ENCODE measurements at regions not wholly inside any gene's neighbourhood (a gene's known extent, or its start where the extent isn't known, plus 50 kb on each side); places are given as distances from the start of the nearest gene placed in this dataset.

DNA sequence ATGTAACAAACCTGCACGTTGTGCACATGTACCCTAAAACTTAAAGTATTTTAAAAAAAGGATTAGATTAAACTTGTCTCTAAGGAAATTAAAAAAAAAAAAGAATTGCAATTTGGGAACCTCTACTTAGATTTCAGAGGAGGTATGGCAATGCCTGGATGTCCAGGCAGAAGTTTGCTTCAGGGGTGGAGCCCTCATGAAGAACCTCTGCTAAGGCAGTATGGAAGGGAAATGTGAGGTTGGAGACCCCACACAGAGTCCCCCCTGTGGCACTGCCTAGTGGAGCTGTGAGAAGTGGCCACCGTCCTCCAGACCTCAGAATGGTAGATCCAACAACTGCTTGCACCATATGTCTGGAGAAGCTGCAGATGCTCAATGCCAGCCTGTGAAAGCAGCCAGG lies 279.6 kb upstream of the CCDC196 start:
- H2AK5ac ChIP-seq (ENCODE audit: low read depth, low read length) = no peak overlapping the region
- DNase-seq (no peak), ATAC-seq (ENCODE audit: low read depth) (no peak)
- dilution Hi-C loops (cut with HindIII; ENCODE audit: low sequenced_read_pairs, unreplicated experiment) (no loop called here), intact Hi-C loops (cut with micrococcal nuclease) (no loop called here), in situ Hi-C loops (cut with MboI; ENCODE audit: low sequenced_read_pairs) (no loop called here)
- no peak overlapping the region for H3K56ac ChIP-seq (ENCODE audit: extremely low read depth, insufficient read depth, low read length)
- H4K91ac ChIP-seq (ENCODE audit: insufficient read depth, low read depth, low read length) = no peak overlapping the region
- H4K8ac ChIP-seq (ENCODE audit: low read depth in 2 of 2, low read length in 2 of 2) = no peak overlapping the region
- H2BK20ac ChIP-seq (ENCODE audit: low read depth, low read length) = no peak overlapping the region
- no peak overlapping the region for H3K18ac ChIP-seq (ENCODE audit: low read depth, low read length)
- H3K4me1 ChIP-seq (ENCODE audit: control insufficient read depth, insufficient read depth, low read length) = no peaks in the 10 kb centered on the region
- no peak overlapping the region for H3K9ac ChIP-seq (ENCODE audit: low read depth, low read length)
- H3K36me3 ChIP-seq (ENCODE audit: control insufficient read depth, insufficient read depth, low read length) = no peaks in the 10 kb centered on the region
- no peak overlapping the region for H3K4ac ChIP-seq (ENCODE audit: low read depth, low read length)
- H2BK5ac ChIP-seq (ENCODE audit: low read depth, low read length, poor library complexity, severe bottlenecking) = no peak overlapping the region
- TF ChIP-seq NFE2L2 (IDR thresholded peaks at IDR 0.05; ENCODE audit: low read depth, low read length) (no peak), CEBPB (IDR thresholded peaks at IDR 0.05; ENCODE audit: low read depth, low read length) (no peak), RAD21 (IDR thresholded peaks at IDR 0.05; ENCODE audit: low read length) (no peak), BHLHE40 (IDR thresholded peaks at IDR 0.05; ENCODE audit: low read depth, low read length) (no peak), CHD1 (IDR thresholded peaks at IDR 0.05; ENCODE audit: low read depth, low read length) (no peak), SMC3 (IDR thresholded peaks at IDR 0.05; ENCODE audit: low read depth, low read length) (no peak), POLR2A (IDR thresholded peaks at IDR 0.05; ENCODE audit: low read depth, low read length) (no peak), MAFK (IDR thresholded peaks at IDR 0.05; ENCODE audit: low read depth, low read length) (no peak), MAZ (IDR thresholded peaks at IDR 0.05; ENCODE audit: borderline replicate concordance, low read depth, low read length) (no peak), MXI1 (IDR thresholded peaks at IDR 0.05; ENCODE audit: borderline replicate concordance, low read depth, low read length) (no peak), CTCF (conservative IDR thresholded peaks at IDR 0.05; ENCODE audit: low read depth, low read length) (no peak), RCOR1 (IDR thresholded peaks at IDR 0.05; ENCODE audit: insufficient replicate concordance, low read length) (no peak), ELK1 (IDR thresholded peaks at IDR 0.05; ENCODE audit: borderline replicate concordance, low read depth, low read length) (no peak), USF2 (IDR thresholded peaks at IDR 0.05; ENCODE audit: low read depth, low read length) (no peak), RFX5 (IDR thresholded peaks at IDR 0.05; ENCODE audit: low read depth, low read length) (no peak), FOS (IDR thresholded peaks at IDR 0.05; ENCODE audit: low read depth, low read length) (no peak)
- no peak overlapping the region for H2BK15ac ChIP-seq (ENCODE audit: low read depth, low read length)
- no peak overlapping the region for H2AK9ac ChIP-seq (replicated peaks; ENCODE audit: low read depth, low read length, poor library complexity)
- H3K23ac ChIP-seq (ENCODE audit: low read depth, low read length) = no peak overlapping the region
- no peaks in the 10 kb centered on the region for H3K79me1 ChIP-seq (ENCODE audit: low read depth in 1 of 2, low read length in 2 of 2)
- no peaks in the 10 kb centered on the region for H3K27me3 ChIP-seq (ENCODE audit: control insufficient read depth, insufficient read depth, low read length)
- WGBS, 2 experiments (ENCODE audit: extremely low coverage in 2 of 2, insufficient read length in 1 of 2) = 17% methylated on average over 1 of the region's 2 CpGs; no CpG with 5 or more reads in 1 of the 2 experiments
- no peaks in the 10 kb centered on the region for H3K9me1 ChIP-seq (ENCODE audit: insufficient read depth, low read length)
- no peak overlapping the region for H2AFZ ChIP-seq (replicated peaks; ENCODE audit: low read length, poor library complexity)
- H2BK120ac ChIP-seq (ENCODE audit: low read depth, low read length) = no peak overlapping the region
- POLR2A ChIA-PET (ENCODE audit: unreplicated experiment) = no interaction called here
- no TSS peak for BruUV-seq (replicated peaks)
- CTCF ChIA-PET = no interaction called here
- H3K27ac ChIP-seq (ENCODE audit: insufficient read depth, low read length) = no peak overlapping the region
- no peak overlapping the region for H3K4me2 ChIP-seq (ENCODE audit: low read depth, low read length)
- H3K14ac ChIP-seq (replicated peaks; ENCODE audit: low read depth, low read length) = no peak overlapping the region
- peaks cover 5% of the 10 kb centered on the region for H3K9me3 ChIP-seq (ENCODE audit: control insufficient read depth, insufficient read depth, low read length)
- H4K5ac ChIP-seq (ENCODE audit: low read depth, low read length) = no peak overlapping the region
- H4K20me1 ChIP-seq (ENCODE audit: insufficient read depth, low read length) = no peaks in the 10 kb centered on the region
- H3K4me3 ChIP-seq (ENCODE audit: insufficient read depth, low read depth, low read length) = no peak overlapping the region
